ENCODE measurements at regions not wholly inside any gene's neighbourhood (a gene's known extent, or its start where the extent isn't known, plus 50 kb on each side); places are given as distances from the start of the nearest gene placed in this dataset.

DNA sequence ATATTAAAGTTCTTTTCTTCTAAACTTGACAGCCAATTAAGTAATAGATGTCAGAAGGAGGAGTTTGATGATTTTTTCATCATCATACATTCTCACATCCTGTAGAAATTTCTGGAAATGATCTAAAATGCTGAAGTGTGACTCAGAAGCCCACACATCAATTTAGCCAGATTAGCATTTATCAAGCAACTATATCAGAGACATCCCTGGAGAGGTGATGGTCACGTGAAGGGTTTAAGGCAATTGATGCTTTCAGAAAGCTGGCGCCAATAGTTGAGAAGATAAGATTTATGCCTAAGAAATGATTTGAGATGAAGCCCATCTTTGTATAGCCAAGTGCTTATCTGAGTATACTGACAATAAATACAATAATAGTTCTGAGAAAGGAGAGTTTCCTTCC, 162.9 kb upstream of the RORB start:
- TF ChIP-seq, protein P1, sequence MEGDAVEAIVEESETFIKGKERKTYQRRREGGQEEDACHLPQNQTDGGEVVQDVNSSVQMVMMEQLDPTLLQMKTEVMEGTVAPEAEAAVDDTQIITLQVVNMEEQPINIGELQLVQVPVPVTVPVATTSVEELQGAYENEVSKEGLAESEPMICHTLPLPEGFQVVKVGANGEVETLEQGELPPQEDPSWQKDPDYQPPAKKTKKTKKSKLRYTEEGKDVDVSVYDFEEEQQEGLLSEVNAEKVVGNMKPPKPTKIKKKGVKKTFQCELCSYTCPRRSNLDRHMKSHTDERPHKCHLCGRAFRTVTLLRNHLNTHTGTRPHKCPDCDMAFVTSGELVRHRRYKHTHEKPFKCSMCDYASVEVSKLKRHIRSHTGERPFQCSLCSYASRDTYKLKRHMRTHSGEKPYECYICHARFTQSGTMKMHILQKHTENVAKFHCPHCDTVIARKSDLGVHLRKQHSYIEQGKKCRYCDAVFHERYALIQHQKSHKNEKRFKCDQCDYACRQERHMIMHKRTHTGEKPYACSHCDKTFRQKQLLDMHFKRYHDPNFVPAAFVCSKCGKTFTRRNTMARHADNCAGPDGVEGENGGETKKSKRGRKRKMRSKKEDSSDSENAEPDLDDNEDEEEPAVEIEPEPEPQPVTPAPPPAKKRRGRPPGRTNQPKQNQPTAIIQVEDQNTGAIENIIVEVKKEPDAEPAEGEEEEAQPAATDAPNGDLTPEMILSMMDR (IDR thresholded peaks at IDR 0.05; ENCODE audit: extremely low read depth, insufficient read depth, missing control alignments), result no peak
- in situ Hi-C loops (cut with MboI; ENCODE audit: low pct_unique_long_range_greater_than_20kb, low sequenced_read_pairs, unreplicated experiment), result no loop called here
- no peak for DNase-seq (ENCODE audit: low spot score)

DNA sequence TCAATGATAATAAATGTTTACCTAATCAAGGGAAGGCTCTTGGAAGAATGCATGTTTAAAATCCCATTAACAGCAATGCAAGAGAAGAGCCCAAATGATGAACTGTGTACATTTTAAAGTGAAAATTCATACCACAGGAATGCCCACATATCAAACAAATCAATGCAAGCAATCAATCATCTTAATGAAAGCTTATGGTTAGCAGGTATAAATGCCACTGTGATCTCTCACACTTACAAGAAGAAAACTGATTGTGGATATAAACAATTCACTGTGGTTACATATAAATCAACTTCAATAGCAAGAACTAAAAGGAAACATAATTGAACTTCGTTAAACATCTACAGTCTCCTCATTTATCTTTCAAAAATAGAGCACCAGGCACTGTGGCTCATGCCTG, 161.0 kb upstream of the RORB start:
- in situ Hi-C loops (cut with MboI; ENCODE audit: low pct_unique_long_range_greater_than_20kb, low sequenced_read_pairs, unreplicated experiment), result no loop called here

DNA sequence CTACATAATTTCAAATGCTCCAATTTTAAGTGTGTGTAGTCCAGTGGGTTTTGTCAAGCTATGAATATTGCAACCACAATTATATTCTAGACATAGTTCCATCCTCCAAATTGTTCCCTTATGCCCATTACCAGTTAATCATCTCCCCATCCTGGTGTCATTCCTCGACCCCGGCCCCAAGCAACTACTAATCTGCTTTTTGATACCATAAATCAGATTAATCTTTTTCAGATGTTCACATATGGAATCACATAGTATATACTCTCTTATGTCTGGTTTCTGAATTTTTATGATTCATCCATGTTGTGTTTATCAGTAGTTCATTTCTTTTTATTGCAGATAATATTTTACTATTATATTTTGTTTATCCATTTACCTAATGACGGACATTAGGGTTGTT, 148.4 kb upstream of the RORB start:
- in situ Hi-C loops (cut with MboI; ENCODE audit: low pct_unique_long_range_greater_than_20kb, low sequenced_read_pairs, unreplicated experiment), result no loop called here
- DNase-seq (ENCODE audit: low spot score), result no peak
- TF ChIP-seq, protein P1 (IDR thresholded peaks at IDR 0.05; ENCODE audit: extremely low read depth, insufficient read depth, missing control alignments), result no peak

More for the DNA sequence above, 161.0 kb upstream of the RORB start:
- TF ChIP-seq, protein P1 (IDR thresholded peaks at IDR 0.05; ENCODE audit: extremely low read depth, insufficient read depth, missing control alignments), result no peak
- no peak for DNase-seq (ENCODE audit: low spot score)

- DNase-seq (ENCODE audit: low spot score), result no peak
- in situ Hi-C loops (cut with MboI; ENCODE audit: low pct_unique_long_range_greater_than_20kb, low sequenced_read_pairs, unreplicated experiment), result no loop called here
- TF ChIP-seq, protein P1 (IDR thresholded peaks at IDR 0.05; ENCODE audit: extremely low read depth, insufficient read depth, missing control alignments), result no peak
Measured at GRCh38 chr9:74355107-74355506, 142.0 kb upstream of the RORB start.

DNA sequence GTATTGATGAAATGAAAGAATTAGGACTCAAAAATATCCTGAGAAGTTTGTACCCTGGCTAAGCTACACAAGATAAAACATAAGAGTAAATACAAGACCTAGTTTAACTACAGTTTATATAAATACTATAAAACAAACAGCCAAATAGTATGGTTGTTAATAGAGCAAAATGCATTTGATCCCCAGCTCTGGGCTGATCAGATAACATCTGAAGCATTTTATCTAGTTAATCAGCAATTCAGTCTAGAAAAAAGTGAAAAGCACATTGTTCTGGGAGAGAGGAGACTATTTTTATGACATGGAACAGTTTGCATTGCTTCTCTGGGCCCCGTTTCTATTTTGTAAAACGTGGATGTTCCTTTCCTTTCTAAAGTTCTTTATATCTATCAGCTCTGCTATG, 139.6 kb upstream of the RORB start:
- TF ChIP-seq, protein P1 (IDR thresholded peaks at IDR 0.05; ENCODE audit: extremely low read depth, insufficient read depth, missing control alignments), result no peak
- in situ Hi-C loops (cut with MboI; ENCODE audit: low pct_unique_long_range_greater_than_20kb, low sequenced_read_pairs, unreplicated experiment), result no loop called here
- no peak for DNase-seq (ENCODE audit: low spot score)

DNA sequence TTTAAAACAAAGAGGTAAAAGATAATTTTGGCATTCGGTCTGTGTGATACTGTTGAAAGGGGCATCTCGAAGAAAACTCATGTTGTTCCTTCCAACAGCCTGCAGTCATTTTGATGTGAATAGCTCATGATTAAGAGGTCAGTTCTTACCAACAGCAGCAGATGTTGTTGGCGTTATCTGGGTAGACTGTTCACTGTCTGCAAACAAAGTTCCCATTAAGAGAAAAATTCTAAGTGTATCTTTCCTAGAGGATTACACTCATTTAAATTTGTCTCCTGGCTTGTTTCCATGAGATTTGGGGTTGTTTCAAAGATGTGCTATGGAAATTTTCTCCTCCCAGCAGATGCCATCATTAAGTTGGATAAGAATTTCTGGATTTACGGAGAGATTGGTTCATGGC, 138.2 kb upstream of the RORB start:
- in situ Hi-C loops (cut with MboI; ENCODE audit: low pct_unique_long_range_greater_than_20kb, low sequenced_read_pairs, unreplicated experiment), result no loop called here
- TF ChIP-seq, protein P1 (IDR thresholded peaks at IDR 0.05; ENCODE audit: extremely low read depth, insufficient read depth, missing control alignments), result no peak
- no peak for DNase-seq (ENCODE audit: low spot score)

DNA sequence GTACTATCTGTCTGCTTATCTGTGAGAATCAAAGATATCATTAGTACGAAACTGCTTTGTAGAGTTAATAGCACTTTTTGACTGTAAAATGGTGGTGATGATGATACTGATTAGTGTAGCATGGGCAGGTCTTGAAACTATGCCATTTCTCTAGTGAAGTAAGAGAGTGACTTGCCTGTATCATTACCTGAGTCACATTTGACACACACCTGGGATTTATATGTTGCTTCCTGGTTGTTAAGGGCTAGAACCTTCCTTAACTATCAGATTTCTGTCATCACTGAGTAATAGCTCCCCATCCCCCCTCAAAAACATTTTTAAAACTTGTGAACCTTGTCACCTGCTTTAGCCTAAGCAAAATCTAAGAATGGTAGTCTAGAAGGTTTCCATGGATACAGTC, 135.6 kb upstream of the RORB start:
- in situ Hi-C loops (cut with MboI; ENCODE audit: low pct_unique_long_range_greater_than_20kb, low sequenced_read_pairs, unreplicated experiment), result no loop called here
- no peak for DNase-seq (ENCODE audit: low spot score)
- TF ChIP-seq, protein P1 (IDR thresholded peaks at IDR 0.05; ENCODE audit: extremely low read depth, insufficient read depth, missing control alignments), result no peak
